Smooth muscle cell (in vitro differentiated cells): ENCODE measurements at regions not wholly inside any gene's neighbourhood (a gene's known extent, or its start where the extent isn't known, plus 50 kb on each side); places are given as distances from the start of the nearest gene placed in this dataset.

Source experiments
- DNase-seq: peaks from one replicate; lab custom pipeline; 2025; ENCODE audit not compliant: unreplicated experiment; lab: John Stamatoyannopoulos, UW
- H2AFZ ChIP-seq: fragments of 200-600 bp; sonication (generic); 2 replicates; pipeline ENCODE4 v1.6.0; 2016; ENCODE audit warnings: antibody characterized with exemption, low read depth, mild to moderate bottlenecking
- H3F3A ChIP-seq: fragments of 200-600 bp; sonication (generic); 2 replicates; pipeline ENCODE4 v1.6.0; 2017; ENCODE audit warnings: antibody characterized with exemption, low read depth
- H3K27ac ChIP-seq: fragments of 200-600 bp; sonication (generic); 2 replicates; pipeline ENCODE4 v1.5.1; 2016; ENCODE audit warnings: low read depth, mild to moderate bottlenecking
- H3K27me3 ChIP-seq: fragments of 200-600 bp; sonication (generic); 2 replicates; pipeline ENCODE4 v1.6.1; 2016; ENCODE audit warnings: low read depth, mild to moderate bottlenecking
- H3K36me3 ChIP-seq: fragments of 200-600 bp; sonication (generic); 2 replicates; pipeline ENCODE4 v1.5.1; 2016; ENCODE audit warnings: low read depth
- H3K4me1 ChIP-seq: fragments of 200-600 bp; sonication (generic); 2 replicates; pipeline ENCODE4 v1.5.1; 2016; ENCODE audit warnings: low read depth
- H3K4me2 ChIP-seq: fragments of 200-600 bp; sonication (generic); 2 replicates; pipeline ENCODE4 v1.6.0; 2016; ENCODE audit warnings: mild to moderate bottlenecking
- H3K4me3 ChIP-seq: fragments of 200-600 bp; sonication (generic); 2 replicates; pipeline ENCODE4 v1.5.1; 2016; ENCODE audit warnings: mild to moderate bottlenecking
- H3K79me2 ChIP-seq: fragments of 200-600 bp; sonication (generic); 2 replicates; pipeline ENCODE4 v1.6.0; 2016; ENCODE audit warnings: low read depth, mild to moderate bottlenecking
- H3K9ac ChIP-seq: fragments of 200-600 bp; sonication (generic); 2 replicates; pipeline ENCODE4 v1.6.0; 2016; ENCODE audit warnings: low read depth
- H3K9me3 ChIP-seq: fragments of 200-600 bp; sonication (generic); replicated peaks from 2 replicates; pipeline ENCODE4 v1.5.1; 2016; ENCODE audit warnings: low read depth
- H4K20me1 ChIP-seq: fragments of 200-600 bp; sonication (generic); 2 replicates; pipeline ENCODE4 v1.6.0; 2016; ENCODE audit warnings: low read depth
- CTCF ChIP-seq: fragments of 200-600 bp; sonication (generic); IDR thresholded peaks from 2 replicates; pipeline ENCODE4 v1.5.1; 2017; ENCODE audit warnings: borderline replicate concordance, mild to moderate bottlenecking, antibody characterized with exemption; ENCODE audit not compliant: insufficient read depth, poor library complexity, severe bottlenecking
- WGBS: methylation state at CpG from one replicate; pipeline ENCODE4 v1.1.7; 2016; ENCODE audit warnings: low lambda C conversion rate; 5-methylcytosine and 5-hydroxymethylcytosine counted together

GRCh38 chr2:22326250-22326649, 1058.7 kb upstream of the KLHL29 start:
- Histone ChIP-seq H3K36me3 (no peaks in the 10 kb centered on the region), H3K9ac (no peak overlapping the region), H3K27ac (no peak overlapping the region), H2AFZ (no peak overlapping the region), H3K79me2 (no peaks in the 10 kb centered on the region), H3K4me3 (no peak overlapping the region), H3F3A (no peaks in the 10 kb centered on the region), H3K27me3 (no peaks in the 10 kb centered on the region), H4K20me1 (no peaks in the 10 kb centered on the region), H3K9me3 (no peaks in the 10 kb centered on the region), H3K4me1 (no peaks in the 10 kb centered on the region), H3K4me2 (no peak overlapping the region)
- no peak for TF ChIP-seq CTCF
- 91% methylated on average over 4 of the region's 4 CpGs for WGBS
- DNase-seq = no peak

DNA sequence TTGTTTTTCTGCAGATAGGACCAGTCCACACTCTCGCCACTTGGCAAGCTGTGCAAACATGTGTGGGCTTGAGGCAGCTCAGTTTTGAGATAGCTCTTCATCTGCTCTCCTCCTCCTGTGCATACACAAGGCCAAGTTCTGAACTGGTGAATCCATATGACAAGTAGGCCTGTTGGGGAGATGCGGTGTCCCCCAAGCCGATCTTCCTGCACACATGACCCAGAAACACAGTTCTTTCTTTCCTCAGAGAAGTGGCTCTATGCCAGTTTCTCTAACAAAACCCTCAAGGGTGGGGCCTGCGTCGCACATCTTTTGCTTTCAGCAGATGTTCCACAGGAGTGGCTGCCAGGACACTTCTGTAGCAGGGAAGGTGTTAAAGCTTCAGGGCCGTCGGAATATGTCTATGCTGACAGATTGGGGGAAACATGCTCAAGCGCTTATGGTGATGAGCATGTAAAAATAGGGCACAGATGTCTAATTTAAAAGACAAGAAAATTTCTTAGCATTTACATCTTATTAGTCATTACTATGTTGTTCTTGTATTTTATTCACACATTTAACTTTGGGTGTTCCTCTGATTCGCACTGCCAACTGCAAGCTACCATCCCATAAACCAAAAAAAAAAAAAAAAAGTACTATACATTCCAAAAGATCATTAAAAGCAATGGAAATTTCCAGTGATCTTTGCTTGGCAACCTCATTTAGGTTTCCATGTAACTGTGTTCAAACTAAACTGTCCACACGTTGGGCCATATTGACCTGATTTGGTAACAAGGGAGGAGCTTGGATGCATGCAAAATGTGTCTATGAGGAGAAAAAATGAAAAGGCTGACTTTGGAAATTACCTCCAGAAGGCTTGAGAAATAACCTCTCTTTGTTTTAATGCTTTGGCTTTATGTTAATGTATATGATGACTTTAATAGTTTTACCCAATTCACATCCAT, 1055.5 kb upstream of the KLHL29 start:
- Histone ChIP-seq H3K36me3 (no peaks in the 10 kb centered on the region), H3K27me3 (no peaks in the 10 kb centered on the region), H2AFZ (no peak overlapping the region), H4K20me1 (no peaks in the 10 kb centered on the region), H3K9ac (no peak overlapping the region), H3K4me2 (no peak overlapping the region), H3K27ac (no peak overlapping the region), H3K4me3 (no peak overlapping the region), H3F3A (no peaks in the 10 kb centered on the region), H3K79me2 (no peaks in the 10 kb centered on the region), H3K4me1 (no peaks in the 10 kb centered on the region), H3K9me3 (no peaks in the 10 kb centered on the region)
- no peak for TF ChIP-seq CTCF
- DNase-seq = no peak
- 91% methylated on average over 10 of the region's 10 CpGs for WGBS

DNA sequence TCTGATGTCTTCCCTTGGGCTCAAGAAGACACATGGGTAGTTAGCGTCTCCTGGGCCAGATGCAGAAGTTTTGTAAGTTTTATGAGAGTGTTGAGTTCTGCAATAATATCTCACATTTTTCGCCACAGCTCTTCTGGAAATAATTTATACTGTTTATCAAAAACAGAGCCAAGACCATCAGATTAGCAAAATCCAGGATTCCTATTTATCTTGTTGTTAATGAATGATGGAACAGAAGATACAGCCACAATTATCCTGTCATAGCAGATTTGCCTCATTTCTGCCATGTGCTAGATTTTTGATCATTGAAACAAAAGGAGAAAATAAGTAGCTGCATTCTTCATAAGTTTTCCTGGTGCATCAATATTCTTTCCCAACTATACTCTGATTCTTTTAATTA, 1048.6 kb upstream of the KLHL29 start:
- Histone ChIP-seq H3K36me3 (no peaks in the 10 kb centered on the region), H3K79me2 (no peaks in the 10 kb centered on the region), H3K4me3 (no peak overlapping the region), H4K20me1 (no peaks in the 10 kb centered on the region), H3K4me2 (no peak overlapping the region), H3K27me3 (no peaks in the 10 kb centered on the region), H3F3A (no peaks in the 10 kb centered on the region), H3K9me3 (no peaks in the 10 kb centered on the region), H3K4me1 (no peaks in the 10 kb centered on the region), H2AFZ (no peak overlapping the region), H3K9ac (no peak overlapping the region), H3K27ac (no peak overlapping the region)
- no peak for TF ChIP-seq CTCF
- 88% methylated on average over 2 of the region's 2 CpGs for WGBS
- DNase-seq = no peak

DNA sequence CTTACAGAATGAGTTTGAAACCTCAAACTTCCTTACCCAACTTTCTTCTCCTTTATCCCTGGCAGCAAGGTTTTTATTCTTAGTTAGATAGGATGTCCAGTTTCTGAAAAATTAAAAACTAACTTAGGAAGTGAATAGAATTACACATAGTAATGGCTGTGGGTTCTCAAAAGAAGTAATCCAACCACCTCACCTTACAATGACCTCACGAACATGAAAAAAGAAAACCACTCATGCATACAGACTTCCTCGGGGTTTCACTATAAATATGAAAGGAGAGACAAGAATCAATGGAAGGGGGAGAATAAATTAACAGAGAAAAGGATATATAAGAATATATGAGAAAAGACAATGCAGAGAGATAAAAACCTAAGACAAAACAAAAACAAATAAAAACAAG, 1044.3 kb upstream of the KLHL29 start:
- H3K27ac ChIP-seq = no peak overlapping the region
- H3K27me3 ChIP-seq = no peaks in the 10 kb centered on the region
- H3K36me3 ChIP-seq = no peaks in the 10 kb centered on the region
- WGBS = 93% methylated on average over 2 of the region's 2 CpGs
- no peaks in the 10 kb centered on the region for H3F3A ChIP-seq
- DNase-seq = no peak
- H4K20me1 ChIP-seq = no peaks in the 10 kb centered on the region
- no peak overlapping the region for H2AFZ ChIP-seq
- no peak overlapping the region for H3K9ac ChIP-seq
- no peaks in the 10 kb centered on the region for H3K9me3 ChIP-seq
- H3K79me2 ChIP-seq = no peaks in the 10 kb centered on the region
- H3K4me3 ChIP-seq = no peak overlapping the region
- H3K4me2 ChIP-seq = no peak overlapping the region
- no peaks in the 10 kb centered on the region for H3K4me1 ChIP-seq
- no peak for TF ChIP-seq CTCF
